GM18868 (cell line): ENCODE measurements at regions not wholly inside any gene's neighbourhood (a gene's known extent, or its start where the extent isn't known, plus 50 kb on each side); places are given as distances from the start of the nearest gene placed in this dataset.

Experiments
- ATAC-seq: cut with Tn5 transposase; IDR thresholded peaks from one replicate; pipeline ENCODE4 v1.9.1; 2021; ENCODE audit warnings: mild to moderate bottlenecking, moderate library complexity; ENCODE audit not compliant: unreplicated experiment

- no peak for ATAC-seq
Measured at GRCh38 chr1:81583878-81584277, 216.9 kb upstream of the ADGRL2 start.

GRCh38 chr1:81582467-81582986, 218.2 kb upstream of the ADGRL2 start:
- ATAC-seq, result no peak

DNA sequence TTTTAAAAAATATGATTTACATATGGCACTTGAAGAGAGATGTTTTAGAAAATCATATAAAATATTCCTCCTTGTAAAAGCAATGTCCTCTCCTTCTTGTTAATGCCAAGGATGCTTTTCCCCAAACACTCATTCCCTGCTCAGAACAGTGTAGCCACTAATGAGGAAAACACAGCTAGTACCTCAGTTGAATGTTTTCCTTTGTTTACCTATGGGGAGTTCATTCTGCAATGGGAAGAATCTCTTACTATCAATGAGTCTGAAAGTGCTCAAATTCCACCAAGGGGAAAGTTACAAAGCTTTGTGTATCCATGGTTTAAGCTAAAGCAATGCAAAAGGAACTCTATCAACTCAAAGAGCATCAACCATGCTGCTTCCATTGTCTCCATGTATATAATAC, 221.9 kb upstream of the ADGRL2 start:
- ATAC-seq, result no peak

DNA sequence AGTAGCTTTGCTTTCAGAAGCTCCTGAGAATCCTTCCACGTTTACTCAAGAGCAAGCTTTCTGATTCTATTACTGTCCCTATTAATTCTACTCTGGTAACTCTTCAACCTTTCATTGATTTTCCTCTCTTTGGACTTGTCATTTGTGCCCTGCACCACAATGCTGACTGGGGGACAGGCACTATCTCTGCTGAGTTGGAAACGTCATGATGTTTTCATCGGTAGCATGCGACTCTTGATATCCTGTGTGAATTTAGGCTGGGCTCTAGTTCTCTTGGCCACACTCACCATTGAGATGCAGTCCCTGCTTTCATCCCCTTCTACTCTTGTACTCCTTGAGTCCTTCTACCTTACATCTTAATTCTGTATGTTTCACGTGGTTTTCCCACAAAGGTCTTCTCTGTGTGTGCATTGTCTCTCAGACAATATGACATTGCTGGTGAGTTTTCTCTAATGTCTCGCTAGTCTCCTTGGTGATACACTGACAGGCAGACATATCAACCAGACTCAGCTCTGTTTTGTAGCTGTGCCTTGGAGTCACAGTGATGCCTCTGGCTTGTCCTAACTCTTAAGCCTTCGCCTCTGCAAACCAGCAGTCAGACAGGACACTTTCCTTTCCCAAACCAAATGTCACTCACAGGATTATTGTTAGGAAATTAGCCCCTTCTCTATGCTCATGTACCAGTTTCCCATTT, 223.6 kb upstream of the ADGRL2 start:
- no peak for ATAC-seq

DNA sequence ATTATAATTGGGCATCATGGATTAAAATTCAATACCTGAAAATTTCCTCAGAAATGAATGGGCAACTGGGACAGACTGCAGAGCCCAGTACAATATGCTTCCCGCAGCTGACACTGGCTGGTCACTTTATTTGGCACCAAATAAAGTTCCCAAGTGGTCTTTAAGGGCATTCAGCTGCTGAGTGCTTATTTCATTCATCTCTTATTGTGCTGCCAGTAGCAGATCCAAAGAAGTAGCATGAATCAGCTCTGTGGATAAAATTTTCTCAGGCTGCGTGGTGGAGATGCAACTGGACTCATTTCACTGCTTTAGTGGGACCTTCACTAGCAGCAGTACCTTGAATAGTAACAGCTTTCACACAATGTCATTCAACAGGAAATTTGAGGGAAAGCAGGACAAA, 226.3 kb upstream of the ADGRL2 start:
- ATAC-seq, result no peak

DNA sequence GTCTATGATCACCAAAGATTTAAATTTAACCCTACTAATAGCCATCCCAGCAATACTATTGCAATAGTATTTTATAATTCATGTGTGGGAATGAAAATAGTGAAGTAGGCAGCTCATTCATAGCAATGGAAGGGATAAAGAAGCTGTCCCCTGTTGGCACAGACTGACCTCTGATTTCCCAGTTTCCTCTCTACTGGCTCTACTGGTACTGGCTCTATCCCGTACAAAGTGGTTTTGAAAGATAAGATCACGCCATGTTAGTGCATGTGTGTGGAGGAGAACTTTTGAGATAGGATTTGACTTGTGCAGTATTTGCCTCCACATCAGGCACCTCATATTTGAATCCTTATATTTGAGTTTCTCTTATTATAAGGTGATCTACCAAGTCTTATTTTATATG, 227.3 kb upstream of the ADGRL2 start:
- no peak for ATAC-seq

DNA sequence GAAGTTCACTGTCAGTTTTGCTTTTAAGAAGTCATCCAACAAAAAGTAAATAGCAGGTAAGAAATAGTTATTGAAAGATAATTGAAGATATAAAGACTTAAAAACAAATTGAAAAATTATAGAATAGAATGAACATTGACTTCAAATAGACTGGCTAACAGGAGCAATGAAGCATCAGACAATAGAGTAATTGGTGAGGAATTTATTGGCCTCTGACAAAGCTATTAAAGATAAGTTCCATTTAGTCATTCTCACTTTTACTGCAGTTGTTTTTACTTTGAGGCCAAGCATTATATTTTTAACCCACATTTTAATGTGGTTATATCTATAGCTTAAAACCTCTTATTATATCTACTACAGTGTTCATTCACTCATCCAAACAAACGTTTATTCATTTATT, 228.8 kb upstream of the ADGRL2 start:
- ATAC-seq, result no peak

- no peak for ATAC-seq
Measured at GRCh38 chr1:81569761-81570160, 231.0 kb upstream of the ADGRL2 start.

GRCh38 chr1:81563632-81564031, 237.1 kb upstream of the ADGRL2 start:
- no peak for ATAC-seq

DNA sequence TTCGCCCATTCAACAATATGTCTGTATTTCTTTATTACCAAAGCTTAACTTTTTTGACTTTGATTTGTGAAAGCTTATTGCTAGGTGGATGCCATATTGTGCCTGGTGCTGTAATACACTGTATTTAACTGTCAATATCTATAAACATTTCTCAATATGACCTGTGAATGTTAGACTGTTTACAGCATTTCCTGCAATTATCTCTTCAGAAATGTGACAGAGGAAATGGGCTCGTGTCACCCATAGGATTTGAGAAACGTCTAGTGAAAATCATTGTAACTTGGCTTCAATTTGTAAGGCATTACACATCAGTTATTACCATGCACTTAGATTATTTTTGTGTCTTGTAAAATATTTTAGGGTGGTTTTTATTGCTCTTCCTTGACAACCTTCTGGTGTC, 237.8 kb upstream of the ADGRL2 start:
- no peak for ATAC-seq

GRCh38 chr1:81560629-81561028, 240.1 kb upstream of the ADGRL2 start:
- ATAC-seq, result no peak

DNA sequence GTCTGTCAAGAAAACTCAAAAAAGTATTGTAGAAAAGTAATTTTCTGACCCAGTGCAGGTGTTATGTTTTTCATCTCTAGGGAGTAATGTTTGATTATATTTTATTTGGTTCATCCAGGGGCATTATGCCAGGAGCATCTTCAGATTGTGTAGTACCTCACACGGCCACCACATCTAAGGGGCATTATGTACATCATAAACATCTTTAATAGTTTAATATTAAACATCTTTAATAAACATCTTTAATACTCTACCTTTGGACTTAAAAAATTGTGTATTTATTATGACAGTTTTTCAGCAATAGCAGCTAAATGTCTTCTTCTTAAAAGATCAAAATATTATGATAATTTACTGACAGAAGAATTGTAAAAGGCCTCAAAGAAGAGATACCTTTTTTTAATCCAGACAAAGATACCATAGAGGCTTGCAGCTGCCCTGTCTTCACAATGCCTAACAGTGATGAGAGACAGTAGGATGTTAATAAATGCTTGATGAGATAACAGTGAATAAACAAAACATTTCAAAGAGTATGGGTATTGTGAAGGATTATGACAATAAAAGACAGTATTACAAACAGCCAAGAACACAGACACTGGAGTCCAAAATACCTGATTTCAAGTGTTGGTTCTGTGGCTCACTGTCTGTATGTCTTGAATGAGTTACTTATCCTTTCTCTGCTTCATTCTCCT, 240.9 kb upstream of the ADGRL2 start:
- peak; percentile 45 for ATAC-seq

- ATAC-seq, result no peak
Measured at GRCh38 chr1:81558291-81559076, 242.2 kb upstream of the ADGRL2 start.

GRCh38 chr1:81556968-81557367, 243.8 kb upstream of the ADGRL2 start:
- no peak for ATAC-seq

DNA sequence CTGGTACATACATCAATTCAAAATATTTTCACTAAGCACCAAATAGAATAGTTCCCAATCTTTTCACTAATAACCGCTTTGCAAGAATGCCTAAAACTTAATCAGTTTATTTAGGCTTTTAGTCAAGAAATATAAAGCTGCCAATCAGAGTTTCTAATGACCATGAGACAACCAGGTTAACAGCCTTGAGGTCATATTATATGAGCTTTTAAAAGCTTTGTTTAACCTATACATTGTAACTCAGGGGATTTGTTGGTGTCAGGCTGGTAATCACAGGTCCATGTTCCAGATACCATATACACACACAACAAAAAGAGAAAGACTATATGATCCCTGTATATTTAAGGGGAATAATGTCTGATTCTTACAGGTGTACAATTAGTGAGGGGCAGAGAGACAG, 246.2 kb upstream of the ADGRL2 start:
- no peak for ATAC-seq

GRCh38 chr1:81554108-81554507, 246.6 kb upstream of the ADGRL2 start:
- ATAC-seq, result no peak

DNA sequence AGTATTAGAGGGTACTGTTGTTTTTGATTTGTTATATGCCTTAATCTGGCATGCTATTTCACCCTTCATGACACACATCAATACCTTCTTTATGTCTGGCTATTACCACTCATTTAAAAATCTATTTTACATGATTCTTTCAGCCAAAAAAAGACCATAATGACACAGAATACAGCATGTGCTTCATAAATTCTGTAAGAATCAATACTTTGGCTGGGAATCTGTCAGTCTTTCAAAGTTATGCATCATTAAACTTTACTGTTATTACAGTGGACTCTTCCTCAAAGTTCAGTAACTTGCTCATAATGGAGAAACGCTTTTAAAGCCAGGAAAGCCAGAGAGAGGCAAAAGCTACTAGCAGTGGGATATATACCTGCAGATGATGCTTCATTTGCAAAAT, 247.2 kb upstream of the ADGRL2 start:
- ATAC-seq, result no peak

- ATAC-seq, result peak; percentile 28
Measured at GRCh38 chr1:81551946-81552345, 248.8 kb upstream of the ADGRL2 start.

DNA sequence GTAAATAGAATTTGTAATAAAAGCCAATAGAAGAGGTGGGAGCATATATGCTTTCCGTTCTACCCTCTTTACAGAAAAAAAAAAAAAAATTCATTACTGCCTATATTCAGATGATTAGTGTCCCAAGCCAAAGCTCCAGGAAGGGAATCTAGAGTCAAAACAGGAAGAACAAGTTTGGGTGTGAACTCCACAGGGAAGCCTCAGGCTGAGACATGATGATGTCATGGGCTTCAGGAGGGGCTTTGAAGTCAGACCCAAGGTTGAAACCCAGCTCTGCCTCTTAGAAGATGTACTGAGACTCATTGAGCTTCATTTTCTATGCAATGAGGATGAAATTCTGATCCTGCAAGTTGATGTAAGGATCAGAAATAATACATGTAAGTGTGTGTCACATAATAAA, 250.0 kb upstream of the ADGRL2 start:
- no peak for ATAC-seq

- ATAC-seq, result peak; percentile 42
Measured at GRCh38 chr1:81549588-81550127, 251.1 kb upstream of the ADGRL2 start.

DNA sequence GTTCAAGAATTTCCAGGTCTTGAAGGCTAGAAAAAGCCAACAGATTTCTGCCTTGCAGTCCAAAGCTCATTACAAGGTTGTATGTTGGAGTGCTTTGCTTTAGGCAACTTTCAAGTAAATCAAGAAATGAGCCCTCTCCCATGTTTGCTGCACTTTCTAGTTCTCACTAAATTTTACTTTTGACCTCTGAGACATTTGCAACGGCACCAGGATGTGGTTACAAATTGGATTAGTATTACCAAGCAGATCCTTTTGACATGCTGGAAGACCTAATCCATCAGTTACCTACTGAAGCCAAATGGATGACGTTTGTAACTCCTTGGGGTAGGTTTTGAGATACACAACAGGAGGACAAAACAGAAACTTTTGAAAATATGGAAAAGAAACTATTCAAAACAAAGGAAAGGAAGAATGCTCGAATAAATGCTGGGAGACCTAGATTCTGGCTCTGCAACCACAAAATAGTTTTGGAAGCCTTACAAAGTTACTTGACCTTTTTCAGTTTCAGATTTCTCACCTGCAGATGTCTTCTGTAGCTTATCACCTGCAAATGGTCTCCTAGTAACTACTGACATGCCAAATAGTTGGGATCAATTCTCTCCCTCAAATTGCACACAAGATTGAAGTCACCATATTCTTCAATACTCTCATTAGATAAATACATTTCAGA, 251.7 kb upstream of the ADGRL2 start:
- peak; percentile 33 for ATAC-seq
